Panc1 (cell line): ENCODE measurements at regions not wholly inside any gene's neighbourhood (a gene's known extent, or its start where the extent isn't known, plus 50 kb on each side); places are given as distances from the start of the nearest gene placed in this dataset.

Experiments
- ATAC-seq: fragments of 200-7000 bp; cut with Tn5 transposase; 2 replicates; pipeline ENCODE4 v1.9.1; 2020; ENCODE audit warnings: mild to moderate bottlenecking, moderate library complexity
- BruUV-seq: library from RNA; stranded (reverse); fragments of 400-500 nt; replicated peaks from 2 replicates; lab custom pipeline; 2021; lab: Mats Ljungman, UMichigan
- CTCF ChIA-PET: fragments of 300-600 bp; sonication (Branson Sonifier 250); formaldehyde crosslinking; loops from one replicate; lab custom pipeline; 2022; ENCODE audit warnings: antibody characterized with exemption; lab: Charles Lee
- POLR2A ChIA-PET: fragments of 300-600 bp; sonication (Branson Sonifier 250); formaldehyde crosslinking; loops from one replicate; lab custom pipeline; 2022; ENCODE audit warnings: antibody characterized with exemption; lab: Charles Lee
- DNase-seq: peaks from one replicate; pipeline ENCODE4 v3.0.0-alpha.2; 2010; ENCODE audit warnings: low read depth, low spot score
- H3K27ac ChIP-seq: 2 replicates; pipeline ENCODE4 v1.5.1; 2011; ENCODE audit warnings: mild to moderate bottlenecking, low read length, inconsistent platforms
- H3K27me3 ChIP-seq: fragments of 200-500 bp; sonication (Bioruptor generic); 2 replicates; pipeline ENCODE4 v1.6.0; 2014; ENCODE audit warnings: low read length, inconsistent platforms; ENCODE audit not compliant: control insufficient read depth, insufficient read depth
- H3K36me3 ChIP-seq: fragments of 200-500 bp; sonication (Bioruptor generic); 2 replicates; pipeline ENCODE4 v1.5.1; 2014; ENCODE audit warnings: inconsistent platforms, mild to moderate bottlenecking, low read length, moderate library complexity; ENCODE audit not compliant: control insufficient read depth, insufficient read depth
- H3K4me1 ChIP-seq: 2 replicates; pipeline ENCODE4 v1.5.1; 2011; ENCODE audit warnings: inconsistent platforms, mild to moderate bottlenecking, low read length, moderate library complexity; ENCODE audit not compliant: control insufficient read depth, insufficient read depth
- H3K4me3 ChIP-seq, 2 experiments: 2 replicates each; pipeline ENCODE4 v1.5.1; 2011 to 2012; ENCODE audit warnings: low read depth in 2 of 2, low read length in 2 of 2, mild to moderate bottlenecking in 2 of 2, inconsistent platforms in 1 of 2, moderate library complexity in 1 of 2
- H3K9me3 ChIP-seq: fragments of 200-500 bp; sonication (Bioruptor generic); 2 replicates; pipeline ENCODE4 v1.5.1; 2014; ENCODE audit warnings: low read depth, mild to moderate bottlenecking, inconsistent platforms, low read length, moderate library complexity; ENCODE audit not compliant: control insufficient read depth, insufficient read depth
- POLR2AphosphoS5 ChIP-seq: IDR thresholded peaks from 2 replicates; pipeline ENCODE4 v1.6.1; 2012; ENCODE audit warnings: mild to moderate bottlenecking, low read depth, low read length, moderate library complexity
- REST ChIP-seq, 2 experiments: IDR thresholded peaks; 2 replicates each; pipeline ENCODE4 v1.6.1; 2011 to 2012; ENCODE audit warnings: low read depth in 2 of 2, control low read depth in 1 of 2, low read length in 1 of 2, mild to moderate bottlenecking in 1 of 2, moderate library complexity in 1 of 2; ENCODE audit not compliant: insufficient read depth in 1 of 2
- SIN3A ChIP-seq: IDR thresholded peaks from 2 replicates; pipeline ENCODE4 v1.6.1; 2012; ENCODE audit warnings: low read depth, mild to moderate bottlenecking, low read length, moderate library complexity, borderline replicate concordance; ENCODE audit not compliant: insufficient read depth
- TCF7L2 ChIP-seq: IDR thresholded peaks from 2 replicates; pipeline ENCODE4 v1.6.1; 2011; ENCODE audit warnings: mild to moderate bottlenecking, low read depth, low read length, inconsistent platforms
- in situ Hi-C: cut with HindIII; loops from 2 replicates; pipeline ENCODE4 v1.10.0; 2016; ENCODE audit warnings: low sequenced_read_pairs, low pct_unique_long_range_greater_than_20kb
- intact Hi-C: fragments of 100-400 bp; cut with micrococcal nuclease; formaldehyde crosslinking; loops from one replicate; pipeline ENCODE4 v1.10.0; 2022; ENCODE audit not compliant: unreplicated experiment
- TF ChIP-seq, protein P1 (sequence below): fragments of 450-650 bp; IDR thresholded peaks from 2 replicates; pipeline ENCODE4 v1.5.1; 2017; ENCODE audit warnings: mild to moderate bottlenecking

- TF ChIP-seq REST (IDR thresholded peaks at IDR 0.05; ENCODE audit: insufficient read depth in 1 of 2, low read depth in 2 of 2, low read length in 1 of 2) = no peak
- TF ChIP-seq, protein P1, sequence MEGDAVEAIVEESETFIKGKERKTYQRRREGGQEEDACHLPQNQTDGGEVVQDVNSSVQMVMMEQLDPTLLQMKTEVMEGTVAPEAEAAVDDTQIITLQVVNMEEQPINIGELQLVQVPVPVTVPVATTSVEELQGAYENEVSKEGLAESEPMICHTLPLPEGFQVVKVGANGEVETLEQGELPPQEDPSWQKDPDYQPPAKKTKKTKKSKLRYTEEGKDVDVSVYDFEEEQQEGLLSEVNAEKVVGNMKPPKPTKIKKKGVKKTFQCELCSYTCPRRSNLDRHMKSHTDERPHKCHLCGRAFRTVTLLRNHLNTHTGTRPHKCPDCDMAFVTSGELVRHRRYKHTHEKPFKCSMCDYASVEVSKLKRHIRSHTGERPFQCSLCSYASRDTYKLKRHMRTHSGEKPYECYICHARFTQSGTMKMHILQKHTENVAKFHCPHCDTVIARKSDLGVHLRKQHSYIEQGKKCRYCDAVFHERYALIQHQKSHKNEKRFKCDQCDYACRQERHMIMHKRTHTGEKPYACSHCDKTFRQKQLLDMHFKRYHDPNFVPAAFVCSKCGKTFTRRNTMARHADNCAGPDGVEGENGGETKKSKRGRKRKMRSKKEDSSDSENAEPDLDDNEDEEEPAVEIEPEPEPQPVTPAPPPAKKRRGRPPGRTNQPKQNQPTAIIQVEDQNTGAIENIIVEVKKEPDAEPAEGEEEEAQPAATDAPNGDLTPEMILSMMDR = no peak
- TF ChIP-seq TCF7L2 = no peak
- TF ChIP-seq POLR2AphosphoS5 = no peak
- no peak for TF ChIP-seq SIN3A
- ATAC-seq = no peak
- intact Hi-C loops (no loop called here), in situ Hi-C loops (no loop called here)
- Histone ChIP-seq H3K27ac (no peak overlapping the region), H3K36me3 (no peaks in the 10 kb centered on the region), H3K9me3 (no peaks in the 10 kb centered on the region), H3K4me1 (no peaks in the 10 kb centered on the region), H3K4me3 (peak overlapping the region; percentile 4 to 9; a peak in 2 of 4 replicates), H3K27me3 (no peaks in the 10 kb centered on the region)
- DNase-seq = no peak
- ChIA-PET CTCF (no interaction called here), POLR2A (no interaction called here)
- BruUV-seq = no TSS peak
Measured at GRCh38 chr18:65057439-65058083, 693.3 kb upstream of the CDH7 start.

DNA sequence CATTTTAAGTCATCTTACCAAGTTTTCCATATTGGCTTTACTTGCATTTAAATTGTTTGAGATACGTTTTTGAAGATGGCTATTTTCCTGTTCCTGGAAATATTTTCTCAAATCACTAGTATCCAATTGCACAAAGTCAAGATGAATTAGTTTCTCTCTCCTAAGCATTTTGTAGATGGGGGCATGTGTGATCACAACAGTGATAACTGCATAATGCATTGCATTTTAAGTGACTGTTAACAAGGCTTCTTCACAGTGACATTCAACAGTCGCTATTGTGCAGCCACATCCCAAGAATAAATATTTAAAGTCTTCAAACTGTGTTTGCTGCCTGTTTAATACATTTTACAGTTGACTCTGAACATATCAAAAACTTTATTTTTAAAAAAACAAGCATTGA is 694.2 kb upstream of the CDH7 start:
- H3K9me3 ChIP-seq = no peaks in the 10 kb centered on the region
- intact Hi-C loops = no loop called here
- no peaks in the 10 kb centered on the region for H3K4me1 ChIP-seq
- DNase-seq (no peak), ATAC-seq (no peak)
- H3K27ac ChIP-seq = no peak overlapping the region
- ChIA-PET POLR2A (no interaction called here), CTCF (no interaction called here)
- in situ Hi-C loops = no loop called here
- H3K36me3 ChIP-seq = no peaks in the 10 kb centered on the region
- H3K4me3 ChIP-seq = no peak overlapping the region
- TF ChIP-seq SIN3A (no peak), REST (IDR thresholded peaks at IDR 0.05; ENCODE audit: insufficient read depth in 1 of 2, low read depth in 2 of 2, low read length in 1 of 2) (no peak), TCF7L2 (no peak), POLR2AphosphoS5 (no peak)
- TF ChIP-seq, protein P1 = no peak
- no TSS peak for BruUV-seq
- no peaks in the 10 kb centered on the region for H3K27me3 ChIP-seq
